Eye (tissue), 1 donor: ENCODE measurements at regions not wholly inside any gene's neighbourhood (a gene's known extent, or its start where the extent isn't known, plus 50 kb on each side); places are given as distances from the start of the nearest gene placed in this dataset.

Source experiments
- DNase-seq: peaks from one replicate; pipeline ENCODE4 v3.0.0-alpha.2; 2015

- DNase-seq = no peak
These were observed 335.3 kb upstream of the ZNF507 start for GRCh38 chr19:32010071-32010470.

DNA sequence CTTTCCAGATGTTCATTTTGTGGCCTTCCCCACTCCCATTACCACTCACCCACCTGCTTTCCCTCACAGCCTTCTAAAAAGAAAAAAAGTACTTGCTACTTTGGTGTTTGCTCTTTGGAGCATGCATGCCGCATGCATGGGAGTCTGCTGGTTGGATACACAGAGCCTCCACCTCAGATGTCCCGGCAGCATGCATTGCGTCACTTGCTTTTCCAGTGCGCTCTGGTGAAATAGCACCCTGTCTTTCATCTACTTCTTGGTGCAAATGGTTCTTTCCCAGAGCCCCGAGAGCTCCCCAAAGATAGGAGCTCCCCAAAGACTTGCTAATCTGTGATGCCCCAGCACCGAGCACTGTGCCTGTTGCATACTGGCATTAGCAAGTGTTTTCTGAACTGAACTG, 333.2 kb upstream of the ZNF507 start:
- DNase-seq = peak; percentile 4

- peak; percentile 64 for DNase-seq
These were observed 332.4 kb upstream of the ZNF507 start for GRCh38 chr19:32012886-32013631.

DNA sequence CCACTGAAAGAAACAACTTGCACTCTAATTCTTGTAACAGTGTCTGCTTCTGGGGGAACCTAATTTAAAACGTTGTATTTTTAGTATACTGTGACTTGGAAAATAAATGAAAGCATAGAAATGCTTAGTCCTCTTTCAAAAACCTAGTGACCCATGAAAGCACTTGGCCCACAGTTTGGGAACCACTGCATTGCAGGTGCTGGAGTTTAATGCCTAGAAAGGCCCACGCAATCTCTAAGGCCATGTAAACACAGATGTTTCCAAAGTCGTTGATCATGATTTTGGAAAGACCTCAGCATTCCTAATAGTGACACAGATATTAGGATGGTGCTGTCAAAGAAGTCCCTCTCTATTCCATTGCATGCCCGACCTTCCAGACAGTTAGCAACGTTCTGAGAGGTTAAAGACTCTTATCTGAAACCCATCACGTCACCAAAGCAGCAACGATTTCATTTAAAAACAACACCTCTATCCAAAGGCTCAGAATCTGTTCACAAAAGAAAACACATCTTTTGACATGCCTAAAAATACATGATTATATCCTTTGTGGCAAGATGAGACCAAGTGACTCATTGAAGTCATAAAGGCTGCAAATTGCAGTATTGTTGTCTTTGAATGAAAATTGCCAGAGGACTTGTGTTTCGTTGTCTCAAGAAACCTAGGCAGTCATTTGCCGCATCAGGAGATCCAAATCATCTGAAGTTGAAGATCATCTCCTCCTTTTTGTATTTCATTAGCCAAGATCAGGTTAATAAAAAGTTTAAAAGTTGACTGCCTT, 328.0 kb upstream of the ZNF507 start:
- DNase-seq = no peak

- peak; percentile 43 for DNase-seq
These were observed 327.4 kb upstream of the ZNF507 start for GRCh38 chr19:32018014-32018413.

DNA sequence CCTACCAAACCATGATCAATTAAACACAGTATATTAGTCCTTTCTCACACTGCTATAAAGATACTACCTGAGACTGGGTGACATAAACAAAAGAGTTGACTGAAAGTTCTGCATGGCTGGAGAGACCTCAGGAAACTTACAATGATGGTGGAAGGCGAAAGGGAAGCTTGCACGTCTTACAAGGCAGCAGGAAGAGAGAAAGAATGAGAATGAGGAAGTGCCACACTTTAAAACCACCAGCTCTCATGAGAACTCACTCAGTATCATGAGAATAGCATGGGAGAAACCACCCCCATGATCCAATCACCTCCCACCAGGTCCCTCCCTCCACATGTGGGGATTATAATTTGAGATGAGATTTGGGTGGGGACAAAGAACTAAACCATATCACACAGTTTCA, 324.9 kb upstream of the ZNF507 start:
- DNase-seq = no peak

GRCh38 chr19:32022044-32022640, 323.3 kb upstream of the ZNF507 start:
- DNase-seq = peak; percentile 50

- DNase-seq = peak; percentile 81
These were observed 322.5 kb upstream of the ZNF507 start for GRCh38 chr19:32022731-32023563.

- no peak for DNase-seq
These were observed 321.9 kb upstream of the ZNF507 start for GRCh38 chr19:32023564-32023832.

DNA sequence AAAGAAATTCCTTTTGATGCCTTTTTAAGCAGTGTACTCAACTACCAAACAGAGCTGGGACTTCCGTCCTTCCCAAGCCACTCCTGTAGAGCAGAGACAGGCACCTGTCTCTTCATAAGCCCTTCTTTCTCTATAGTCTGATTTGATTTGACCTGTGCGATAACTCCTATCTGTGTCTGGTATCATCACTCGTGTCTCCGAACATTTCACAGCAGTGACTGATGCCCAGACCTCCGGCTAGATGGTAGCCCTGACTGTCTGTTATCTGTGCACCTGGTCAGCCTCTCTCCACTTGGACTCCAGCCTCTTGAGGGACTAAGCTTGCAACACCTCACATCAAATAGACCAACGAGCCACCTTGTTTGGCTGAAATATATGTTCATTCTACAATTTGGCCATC, 316.2 kb upstream of the ZNF507 start:
- no peak for DNase-seq

- DNase-seq = no peak
These were observed 312.8 kb upstream of the ZNF507 start for GRCh38 chr19:32032561-32032960.

GRCh38 chr19:32035626-32036025, 309.8 kb upstream of the ZNF507 start:
- DNase-seq = no peak

- DNase-seq = no peak
These were observed 307.1 kb upstream of the ZNF507 start for GRCh38 chr19:32038021-32038920.

- no peak for DNase-seq
These were observed 306.4 kb upstream of the ZNF507 start for GRCh38 chr19:32038961-32039360.

- DNase-seq = no peak
These were observed 306.0 kb upstream of the ZNF507 start for GRCh38 chr19:32039440-32039839.

- peak; percentile 21 for DNase-seq
These were observed 305.2 kb upstream of the ZNF507 start for GRCh38 chr19:32040236-32040635.

DNA sequence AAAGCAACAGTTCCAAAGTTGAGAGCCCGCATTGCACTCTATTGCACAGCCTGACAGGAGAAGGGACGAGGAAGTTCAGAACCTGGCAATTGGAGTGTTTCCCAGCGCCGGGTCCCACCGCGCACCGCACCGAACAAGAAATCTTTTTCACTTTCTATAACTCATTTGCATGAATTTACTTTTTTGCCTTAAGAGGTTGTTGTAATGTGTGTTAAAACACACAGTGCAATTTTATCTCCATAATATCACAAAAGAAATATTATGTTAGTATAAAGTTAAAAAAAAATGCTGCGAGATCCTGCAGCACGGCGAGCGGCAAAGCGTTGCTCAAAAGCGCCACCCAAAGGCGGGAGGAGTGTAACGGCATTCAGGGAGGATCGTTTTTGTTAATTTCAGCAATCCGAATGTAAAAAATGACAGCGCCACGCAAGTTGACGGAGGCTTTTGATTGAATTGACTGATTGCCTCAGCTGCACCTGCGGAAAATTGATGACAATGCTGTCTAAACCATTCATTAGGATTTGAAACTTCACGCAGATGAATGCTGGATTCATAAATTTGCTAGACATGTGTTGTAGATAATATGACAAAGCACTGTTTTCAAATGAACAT, 303.6 kb upstream of the ZNF507 start:
- DNase-seq = peak; percentile 85

DNA sequence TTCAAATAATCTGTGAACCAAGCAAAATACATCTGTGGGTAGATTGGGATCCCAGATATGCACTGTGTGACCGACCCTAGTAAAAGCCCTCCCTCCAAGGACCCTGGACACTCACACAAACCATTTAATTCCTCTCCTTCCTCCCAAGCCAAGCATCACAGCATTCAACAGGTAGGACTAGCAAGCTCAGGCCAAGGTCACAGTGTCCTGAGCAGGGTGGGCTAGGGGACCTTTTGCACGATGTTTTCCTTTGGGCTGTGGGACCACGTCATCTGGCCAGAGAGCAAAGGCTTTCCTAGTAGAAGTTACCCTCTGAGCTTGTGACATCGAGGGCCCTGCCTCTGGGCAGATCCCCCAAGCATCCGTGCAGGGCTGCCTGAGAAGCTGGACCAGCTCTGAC, 297.6 kb upstream of the ZNF507 start:
- DNase-seq = no peak

GRCh38 chr19:32053376-32053775, 292.0 kb upstream of the ZNF507 start:
- no peak for DNase-seq

DNA sequence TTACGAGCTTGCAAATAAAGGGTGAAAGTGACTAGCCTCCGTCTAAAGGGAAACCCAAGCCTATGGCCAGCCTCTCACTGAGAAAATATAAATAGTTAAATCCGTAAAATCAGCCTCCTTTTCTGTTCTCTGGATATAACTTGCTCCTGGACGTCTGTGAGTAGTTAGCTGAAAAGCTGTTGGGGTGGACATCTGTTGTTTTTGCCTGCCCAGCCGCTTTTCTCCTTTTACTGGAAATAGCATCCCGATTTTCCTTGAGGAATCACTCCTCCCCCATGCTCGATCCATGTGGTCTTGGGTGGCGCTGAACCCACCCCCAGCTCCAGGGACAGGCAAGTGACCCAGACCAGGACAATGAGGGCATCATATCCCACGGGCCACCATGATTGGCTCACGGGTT, 291.5 kb upstream of the ZNF507 start:
- DNase-seq = no peak

DNA sequence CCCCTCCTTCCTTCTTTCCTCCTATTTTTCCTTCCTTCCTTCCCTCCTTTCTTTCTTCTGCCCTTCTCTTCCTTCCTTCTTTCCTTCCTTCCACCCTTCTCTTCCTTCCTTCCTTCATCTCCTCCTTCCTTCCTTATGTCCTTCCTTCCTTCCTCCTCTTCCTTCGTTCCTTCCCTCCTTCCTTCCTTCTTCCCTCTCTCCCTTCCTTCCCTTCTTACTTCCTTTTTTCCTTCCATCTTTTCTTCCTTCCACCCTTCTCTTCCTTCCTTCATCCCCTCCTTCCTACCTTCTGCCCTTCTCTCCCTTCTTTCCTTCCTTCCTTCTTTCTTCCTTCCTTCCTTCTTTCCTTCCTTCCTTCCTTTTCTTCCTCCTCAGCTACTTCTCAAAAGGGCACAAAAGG, 287.3 kb upstream of the ZNF507 start:
- no peak for DNase-seq

DNA sequence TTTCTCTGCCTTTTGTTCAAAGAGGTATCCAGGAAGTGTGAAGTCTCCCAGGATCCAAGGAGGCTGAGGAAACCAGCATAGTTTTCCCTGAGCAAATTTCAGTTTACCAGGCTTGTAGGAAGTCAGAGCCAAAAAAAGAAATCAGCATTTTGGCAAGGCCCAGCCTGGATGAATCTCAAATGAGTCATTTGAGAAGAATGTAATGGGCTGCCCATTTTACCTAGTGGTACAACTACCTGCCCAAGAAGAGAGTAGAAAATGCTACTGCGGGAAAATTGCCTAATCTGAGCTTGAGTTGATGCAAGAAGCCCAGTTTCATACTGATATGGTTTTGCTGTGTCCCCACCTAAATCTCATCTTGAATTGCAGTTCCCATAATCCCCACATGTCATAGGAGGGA, 284.1 kb upstream of the ZNF507 start:
- DNase-seq = no peak
